ENCODE measurements at regions not wholly inside any gene's neighbourhood (a gene's known extent, or its start where the extent isn't known, plus 50 kb on each side); places are given as distances from the start of the nearest gene placed in this dataset.

GRCh38 chr21:39009587-39010225, 173.5 kb downstream of the PSMG1 start:
- no peak overlapping the region for H3K4me3 ChIP-seq
- no peak for TF ChIP-seq ZNF331 (CRISPR knock-in tag; IDR thresholded peaks at IDR 0.05; ENCODE audit: low read depth)
- no peak for TF ChIP-seq POLR2AphosphoS5 (IDR thresholded peaks at IDR 0.05; ENCODE audit: low read depth)
- no peak for TF ChIP-seq EZH2 (IDR thresholded peaks at IDR 0.05; ENCODE audit: low read depth, unreplicated experiment)
- no peak for TF ChIP-seq ZNF462 (CRISPR knock-in tag; IDR thresholded peaks at IDR 0.05)
- no peak for TF ChIP-seq STAT1 (IDR thresholded peaks at IDR 0.05; ENCODE audit: unreplicated experiment)
- no peak for TF ChIP-seq NANOG (IDR thresholded peaks at IDR 0.05; ENCODE audit: borderline replicate concordance)
- TF ChIP-seq CREB1 (CRISPR knock-in tag; IDR thresholded peaks at IDR 0.05; ENCODE audit: low read depth): no peak
- no peak for TF ChIP-seq EZH2phosphoT487 (IDR thresholded peaks at IDR 0.05; ENCODE audit: unreplicated experiment)
- no peak for TF ChIP-seq JUNB (IDR thresholded peaks at IDR 0.05; ENCODE audit: unreplicated experiment)
- TF ChIP-seq CTCF (conservative IDR thresholded peaks at IDR 0.05; ENCODE audit: low read depth in 2 of 2): no peak
- no peak for TF ChIP-seq ZNF114 (CRISPR knock-in tag; IDR thresholded peaks at IDR 0.05)
- Mint-ChIP-seq H3K4me1 (peaks cover 20% of the 10 kb centered on the region), H3K4me3 (no peak overlapping the region), H3K27me3 (ENCODE audit: insufficient read depth, low read depth, poor library complexity) (peaks cover 10% of the 10 kb centered on the region), H3K9me3 (no peaks in the 10 kb centered on the region), H3K36me3 (ENCODE audit: low read depth) (peaks cover 3% of the 10 kb centered on the region; the same call in 1 of the 3 replicates), H3K27ac (no peak overlapping the region)
- ATAC-seq: no peak
- H4K20me1 ChIP-seq (replicated peaks; ENCODE audit: insufficient read depth): no peaks in the 10 kb centered on the region
- DNase-seq (ENCODE audit: low spot score): no peak
- peaks cover 7% of the 10 kb centered on the region for H3K4me1 ChIP-seq (ENCODE audit: insufficient read depth)
- no peaks in the 10 kb centered on the region for H3K27me3 ChIP-seq (ENCODE audit: insufficient read depth)
- peak overlapping the region; percentile 32 for H2AFZ ChIP-seq
- H3K79me2 ChIP-seq (replicated peaks; ENCODE audit: insufficient read depth): no peaks in the 10 kb centered on the region
- no peak overlapping the region for H3K27ac ChIP-seq (ENCODE audit: low read depth)
- H3F3A ChIP-seq (replicated peaks; ENCODE audit: low read depth): no peaks in the 10 kb centered on the region
- no peaks in the 10 kb centered on the region for H3K36me3 ChIP-seq (ENCODE audit: insufficient read depth)
- H3K9me2 ChIP-seq (ENCODE audit: insufficient read depth): peaks cover 7% of the 10 kb centered on the region; the same call in 1 of the 2 replicates
- no peak overlapping the region for H3K4me2 ChIP-seq
